Colonic mucosa (tissue), 4 donors: ENCODE measurements at regions not wholly inside any gene's neighbourhood (a gene's known extent, or its start where the extent isn't known, plus 50 kb on each side); places are given as distances from the start of the nearest gene placed in this dataset.

ENCODE experiments used
- DNase-seq: peaks from one replicate; pipeline ENCODE4 v3.0.0-alpha.2; 2020
- H3K27ac ChIP-seq: fragments of 200-600 bp; one replicate; pipeline ENCODE4 v1.8.0; 2021
- H3K27me3 ChIP-seq: fragments of 200-600 bp; one replicate; pipeline ENCODE4 v1.8.0; 2021
- H3K36me3 ChIP-seq: fragments of 200-600 bp; one replicate; pipeline ENCODE4 v1.8.0; 2021
- H3K4me1 ChIP-seq: fragments of 200-600 bp; one replicate; pipeline ENCODE4 v1.8.0; 2021; ENCODE audit warnings: mild to moderate bottlenecking
- H3K4me3 ChIP-seq: fragments of 200-600 bp; one replicate; pipeline ENCODE4 v1.8.0; 2021
- H3K9ac ChIP-seq, 2 donors: one replicate each; pipeline ENCODE4 v1.7.0; 2013; ENCODE audit warnings: control low read depth in 2 of 2, low read depth in 2 of 2, low read length in 2 of 2
- H3K9me3 ChIP-seq: fragments of 200-600 bp; one replicate; pipeline ENCODE4 v1.8.0; 2021
- intact Hi-C: fragments of 100-400 bp; cut with DNase I; formaldehyde crosslinking; loops from one replicate; pipeline ENCODE4 v1.14.1; 2022
- TF ChIP-seq, protein P1 (sequence below): fragments of 200-600 bp; IDR thresholded peaks from one replicate; pipeline ENCODE4 v1.8.0; 2022; ENCODE audit warnings: antibody characterized with exemption, mild to moderate bottlenecking
- donor health status: healthy.
- donor health status: DM: no; HTN: no; CAD: no.
- donor health status: DM: no; HTN: no; CAD: no.

DNA sequence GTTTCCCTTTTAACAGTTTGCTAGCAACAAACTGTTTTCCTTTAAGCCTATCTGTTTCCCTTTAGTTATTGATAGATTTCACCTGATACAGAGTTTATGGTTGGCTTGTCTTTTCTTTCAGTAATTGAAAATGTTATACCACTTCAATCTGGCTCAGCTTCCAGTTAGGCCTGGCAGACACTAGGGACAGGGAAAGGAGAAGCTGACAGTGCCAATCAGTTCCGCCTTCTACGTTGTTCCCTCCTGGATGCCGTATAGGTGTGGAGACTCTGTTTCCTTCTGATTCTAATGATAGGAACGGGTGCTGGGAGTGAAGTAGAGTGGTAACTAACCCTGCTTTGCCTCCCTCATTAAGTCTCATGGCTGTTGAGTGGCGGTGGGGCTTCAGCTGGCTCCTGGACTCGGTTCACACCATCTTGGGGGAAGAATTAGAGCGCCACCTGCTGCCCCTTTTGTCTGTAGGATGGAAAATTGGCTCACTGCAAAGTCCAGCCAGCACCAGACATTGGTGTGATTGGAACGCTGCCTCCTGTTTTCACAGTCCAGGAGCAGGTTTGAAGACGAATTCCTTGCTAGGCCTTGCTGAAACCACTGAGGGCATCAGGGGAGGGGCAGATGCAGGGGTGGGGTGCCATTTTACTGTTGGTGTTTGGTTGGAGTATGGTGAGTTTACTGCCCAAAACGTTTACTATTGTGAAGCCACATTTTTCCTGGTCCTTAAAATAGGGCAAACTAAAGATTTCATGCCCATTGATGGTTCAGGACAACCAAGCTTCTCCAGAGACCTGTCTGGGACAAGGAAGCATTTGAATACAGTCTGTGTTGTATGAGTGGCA is 1729.5 kb downstream of the GRIK2 start:
- intact Hi-C loops = no loop called here
- H3K9me3 ChIP-seq = no peaks in the 10 kb centered on the region
- H3K36me3 ChIP-seq = no peaks in the 10 kb centered on the region
- H3K4me1 ChIP-seq = no peaks in the 10 kb centered on the region
- no peak overlapping the region for H3K27ac ChIP-seq
- no peaks in the 10 kb centered on the region for H3K27me3 ChIP-seq
- peak; percentile 39 for DNase-seq
- TF ChIP-seq, protein P1, sequence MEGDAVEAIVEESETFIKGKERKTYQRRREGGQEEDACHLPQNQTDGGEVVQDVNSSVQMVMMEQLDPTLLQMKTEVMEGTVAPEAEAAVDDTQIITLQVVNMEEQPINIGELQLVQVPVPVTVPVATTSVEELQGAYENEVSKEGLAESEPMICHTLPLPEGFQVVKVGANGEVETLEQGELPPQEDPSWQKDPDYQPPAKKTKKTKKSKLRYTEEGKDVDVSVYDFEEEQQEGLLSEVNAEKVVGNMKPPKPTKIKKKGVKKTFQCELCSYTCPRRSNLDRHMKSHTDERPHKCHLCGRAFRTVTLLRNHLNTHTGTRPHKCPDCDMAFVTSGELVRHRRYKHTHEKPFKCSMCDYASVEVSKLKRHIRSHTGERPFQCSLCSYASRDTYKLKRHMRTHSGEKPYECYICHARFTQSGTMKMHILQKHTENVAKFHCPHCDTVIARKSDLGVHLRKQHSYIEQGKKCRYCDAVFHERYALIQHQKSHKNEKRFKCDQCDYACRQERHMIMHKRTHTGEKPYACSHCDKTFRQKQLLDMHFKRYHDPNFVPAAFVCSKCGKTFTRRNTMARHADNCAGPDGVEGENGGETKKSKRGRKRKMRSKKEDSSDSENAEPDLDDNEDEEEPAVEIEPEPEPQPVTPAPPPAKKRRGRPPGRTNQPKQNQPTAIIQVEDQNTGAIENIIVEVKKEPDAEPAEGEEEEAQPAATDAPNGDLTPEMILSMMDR = no peak
- H3K9ac ChIP-seq = no peak overlapping the region
- H3K4me3 ChIP-seq = no peak overlapping the region

DNA sequence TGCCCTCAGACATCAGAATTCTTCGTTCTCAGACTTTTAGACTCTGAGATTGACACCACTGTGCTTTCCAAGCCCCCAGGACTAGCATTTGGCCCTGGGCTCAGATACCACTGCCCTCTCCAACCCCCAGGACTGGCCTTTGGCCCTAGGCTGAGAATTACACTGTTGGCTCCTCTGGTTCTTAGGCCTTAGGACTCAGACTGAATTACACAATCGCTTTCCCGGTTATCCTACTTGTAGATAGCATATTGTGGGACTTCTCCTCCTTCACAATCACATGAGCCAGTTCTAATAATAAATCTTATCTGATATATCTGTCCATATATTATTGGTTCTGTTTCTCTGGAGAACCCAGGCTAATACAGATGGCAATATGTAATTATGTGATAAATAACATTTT is 1725.5 kb downstream of the GRIK2 start:
- Histone ChIP-seq H3K27ac (no peak overlapping the region), H3K27me3 (no peaks in the 10 kb centered on the region), H3K4me1 (no peaks in the 10 kb centered on the region), H3K36me3 (no peaks in the 10 kb centered on the region), H3K9ac (no peak overlapping the region), H3K4me3 (no peak overlapping the region), H3K9me3 (no peaks in the 10 kb centered on the region)
- TF ChIP-seq, protein P1 = no peak
- intact Hi-C loops = no loop called here
- DNase-seq = no peak

DNA sequence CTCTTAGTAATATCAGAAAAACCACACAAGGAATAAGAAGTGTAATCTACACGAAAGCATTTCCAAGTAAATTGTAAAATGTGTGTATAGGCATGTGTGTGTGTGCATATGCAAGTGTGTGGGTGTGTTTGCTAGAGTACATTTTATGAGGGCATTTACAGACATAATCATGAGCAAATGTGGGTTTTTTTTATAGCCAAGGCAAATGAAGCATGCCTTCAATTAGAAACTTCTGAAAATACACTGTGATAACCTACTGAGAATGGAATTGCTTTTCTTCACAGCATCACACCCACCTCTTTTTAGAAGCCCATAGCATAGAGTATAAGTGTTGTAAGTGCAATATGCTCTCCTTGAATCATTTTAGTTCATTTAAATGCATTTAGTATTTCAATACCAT is 1721.1 kb downstream of the GRIK2 start:
- TF ChIP-seq, protein P1 = no peak
- H3K9ac ChIP-seq = no peak overlapping the region
- intact Hi-C loops = no loop called here
- no peak overlapping the region for H3K27ac ChIP-seq
- H3K4me3 ChIP-seq = no peak overlapping the region
- no peaks in the 10 kb centered on the region for H3K4me1 ChIP-seq
- H3K36me3 ChIP-seq = no peaks in the 10 kb centered on the region
- no peaks in the 10 kb centered on the region for H3K9me3 ChIP-seq
- no peak for DNase-seq
- H3K27me3 ChIP-seq = no peaks in the 10 kb centered on the region

DNA sequence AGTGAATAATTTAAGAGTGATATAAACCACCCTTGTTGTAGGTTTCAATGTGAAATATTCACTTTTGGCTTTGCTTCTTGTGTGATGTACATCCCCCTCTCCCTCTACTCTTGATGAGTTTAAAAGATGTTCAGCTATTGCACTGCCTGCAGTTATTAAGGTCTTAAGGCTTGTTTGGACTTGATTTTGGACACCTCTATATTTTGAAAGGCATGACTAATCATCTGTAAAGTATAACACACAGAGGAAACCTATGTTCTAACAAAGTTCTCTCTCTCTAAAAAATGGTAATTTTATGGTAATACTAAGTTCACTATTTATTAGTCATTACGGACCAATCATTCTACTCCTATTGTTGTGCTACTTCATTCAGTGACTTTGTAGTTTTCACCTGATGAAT is 1719.9 kb downstream of the GRIK2 start:
- no peaks in the 10 kb centered on the region for H3K4me1 ChIP-seq
- H3K27me3 ChIP-seq = no peaks in the 10 kb centered on the region
- TF ChIP-seq, protein P1 = no peak
- H3K36me3 ChIP-seq = no peaks in the 10 kb centered on the region
- no peaks in the 10 kb centered on the region for H3K9me3 ChIP-seq
- no peak for DNase-seq
- intact Hi-C loops = no loop called here
- H3K27ac ChIP-seq = no peak overlapping the region
- no peak overlapping the region for H3K9ac ChIP-seq
- no peak overlapping the region for H3K4me3 ChIP-seq

DNA sequence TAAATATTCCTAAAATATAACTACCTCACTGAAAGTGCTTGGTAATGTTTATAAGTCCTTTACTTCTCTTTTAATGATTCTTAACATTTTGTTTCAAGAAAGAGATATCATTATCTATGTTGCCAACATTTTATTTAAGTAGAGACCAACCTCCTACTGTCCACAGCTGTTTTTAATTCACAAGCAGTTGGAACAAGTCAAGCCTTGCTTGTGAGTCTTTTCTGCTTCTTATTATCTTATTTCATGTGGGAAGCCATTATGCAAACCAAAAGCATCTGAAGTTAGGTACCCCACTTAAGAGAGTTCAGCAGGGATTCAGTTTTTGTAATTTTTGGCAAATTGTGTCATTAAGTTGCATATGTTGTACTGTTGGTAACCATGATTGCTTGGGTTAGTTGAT is 1714.5 kb downstream of the GRIK2 start:
- Histone ChIP-seq H3K9me3 (no peaks in the 10 kb centered on the region), H3K9ac (no peak overlapping the region), H3K27ac (no peak overlapping the region), H3K27me3 (no peaks in the 10 kb centered on the region), H3K4me1 (no peaks in the 10 kb centered on the region), H3K36me3 (no peaks in the 10 kb centered on the region), H3K4me3 (no peak overlapping the region)
- TF ChIP-seq, protein P1 = no peak
- no peak for DNase-seq
- intact Hi-C loops = no loop called here
